ENCODE measurements at regions not wholly inside any gene's neighbourhood (a gene's known extent, or its start where the extent isn't known, plus 50 kb on each side); places are given as distances from the start of the nearest gene placed in this dataset.

DNA sequence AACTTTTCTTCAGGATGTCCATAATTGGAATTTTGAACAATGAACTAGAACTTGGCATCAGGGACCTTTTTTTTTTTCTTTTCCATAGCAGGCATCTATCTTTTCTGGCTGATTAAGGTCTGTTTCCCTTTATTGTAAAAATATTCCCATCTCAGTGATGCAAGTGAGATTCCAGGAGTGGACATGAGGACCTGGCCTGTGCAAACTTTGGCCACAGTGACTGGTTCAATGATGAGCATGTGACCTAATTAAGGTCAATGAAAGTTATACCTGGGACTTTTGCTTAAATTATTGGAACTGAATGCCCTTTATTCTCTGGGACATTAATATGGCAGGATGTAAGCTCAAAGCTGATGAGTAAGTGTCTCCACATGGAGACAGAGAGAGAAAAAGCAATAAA, 83.8 kb downstream of the DIO2 start:
- TF ChIP-seq, protein P1, sequence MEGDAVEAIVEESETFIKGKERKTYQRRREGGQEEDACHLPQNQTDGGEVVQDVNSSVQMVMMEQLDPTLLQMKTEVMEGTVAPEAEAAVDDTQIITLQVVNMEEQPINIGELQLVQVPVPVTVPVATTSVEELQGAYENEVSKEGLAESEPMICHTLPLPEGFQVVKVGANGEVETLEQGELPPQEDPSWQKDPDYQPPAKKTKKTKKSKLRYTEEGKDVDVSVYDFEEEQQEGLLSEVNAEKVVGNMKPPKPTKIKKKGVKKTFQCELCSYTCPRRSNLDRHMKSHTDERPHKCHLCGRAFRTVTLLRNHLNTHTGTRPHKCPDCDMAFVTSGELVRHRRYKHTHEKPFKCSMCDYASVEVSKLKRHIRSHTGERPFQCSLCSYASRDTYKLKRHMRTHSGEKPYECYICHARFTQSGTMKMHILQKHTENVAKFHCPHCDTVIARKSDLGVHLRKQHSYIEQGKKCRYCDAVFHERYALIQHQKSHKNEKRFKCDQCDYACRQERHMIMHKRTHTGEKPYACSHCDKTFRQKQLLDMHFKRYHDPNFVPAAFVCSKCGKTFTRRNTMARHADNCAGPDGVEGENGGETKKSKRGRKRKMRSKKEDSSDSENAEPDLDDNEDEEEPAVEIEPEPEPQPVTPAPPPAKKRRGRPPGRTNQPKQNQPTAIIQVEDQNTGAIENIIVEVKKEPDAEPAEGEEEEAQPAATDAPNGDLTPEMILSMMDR (conservative IDR thresholded peaks at IDR 0.05; ENCODE audit: low read depth in 2 of 2) = no peak
- no peak for TF ChIP-seq POLR2AphosphoS5 (IDR thresholded peaks at IDR 0.05; ENCODE audit: low read depth)
